ENCODE measurements at regions not wholly inside any gene's neighbourhood (a gene's known extent, or its start where the extent isn't known, plus 50 kb on each side); places are given as distances from the start of the nearest gene placed in this dataset.

GRCh38 chr13:73599232-73600128, 534.7 kb downstream of the KLF12 start:
- H3K79me2 ChIP-seq (ENCODE audit: insufficient read depth, low read length) = no peaks in the 10 kb centered on the region
- H2AFZ ChIP-seq (ENCODE audit: low read depth, low read length, poor library complexity, severe bottlenecking) = no peak overlapping the region
- BruUV-seq (replicated peaks) = no TSS peak
- no peak overlapping the region for H3K27ac ChIP-seq (ENCODE audit: low read depth, low read length)
- CTCF ChIA-PET = no interaction called here
- POLR2A ChIA-PET = no interaction called here
- no peak overlapping the region for H3K9ac ChIP-seq (ENCODE audit: low read length)
- H3K4me1 ChIP-seq (ENCODE audit: control insufficient read depth in 1 of 2, insufficient read depth in 2 of 2, low read length in 2 of 2) = no peaks in the 10 kb centered on the region
- no peaks in the 10 kb centered on the region for H4K20me1 ChIP-seq (ENCODE audit: insufficient read depth)
- no peaks in the 10 kb centered on the region for H3K36me3 ChIP-seq (ENCODE audit: control insufficient read depth in 1 of 2, insufficient read depth in 2 of 2, low read length in 2 of 2)
- no peaks in the 10 kb centered on the region; the same call in 1 of the 2 replicates for H3K9me2 ChIP-seq (ENCODE audit: insufficient read depth)
- no peak overlapping the region for H3K4me2 ChIP-seq (ENCODE audit: low read length)
- no peak overlapping the region for H3K4me3 ChIP-seq (replicated peaks in 1 of 2; ENCODE audit: low read depth in 1 of 2, low read length in 2 of 2)
- TF ChIP-seq SIN3A (IDR thresholded peaks at IDR 0.05; ENCODE audit: low read depth) (no peak), YY1 (IDR thresholded peaks at IDR 0.05; ENCODE audit: extremely low read depth, insufficient replicate concordance, low read depth, low read length) (no peak), REST (IDR thresholded peaks at IDR 0.05; ENCODE audit: low read depth) (no peak), ZNF274 (IDR thresholded peaks at IDR 0.05; ENCODE audit: low read depth, low read length) (no peak), EZH2 (IDR thresholded peaks at IDR 0.05) (no peak), TCF7L2 (IDR thresholded peaks at IDR 0.05; ENCODE audit: borderline replicate concordance, extremely low read depth, insufficient read depth, insufficient read length) (no peak), RAD21 (IDR thresholded peaks at IDR 0.05; ENCODE audit: low read depth) (no peak), JUND (IDR thresholded peaks at IDR 0.05) (no peak), POLR2AphosphoS5 (IDR thresholded peaks at IDR 0.05; ENCODE audit: low read depth, low read length) (no peak), CBX3 (IDR thresholded peaks at IDR 0.05; ENCODE audit: low read depth) (no peak), EZH2phosphoT487 (IDR thresholded peaks at IDR 0.05; ENCODE audit: borderline replicate concordance) (no peak), ATF3 (IDR thresholded peaks at IDR 0.05) (no peak), FOSL1 (IDR thresholded peaks at IDR 0.05; ENCODE audit: low read depth) (no peak), MAX (IDR thresholded peaks at IDR 0.05) (no peak), ZFX (IDR thresholded peaks at IDR 0.05) (no peak), POLR2A (IDR thresholded peaks at IDR 0.05; ENCODE audit: borderline replicate concordance, extremely low read depth, insufficient read depth, insufficient read length) (no peak)
- ATAC-seq (no peak), DNase-seq (ENCODE audit: low read depth, low spot score) (no peak)
- RAD21 ChIA-PET (ENCODE audit: low non-redundant PET in 1 of 2, low total read pairs in 2 of 2, uncharacterized antibody in 2 of 2, unreplicated experiment in 2 of 2) = no interaction called here
- no peaks in the 10 kb centered on the region for H3K27me3 ChIP-seq (ENCODE audit: insufficient read depth, low read length)
- intact Hi-C loops (cut with micrococcal nuclease) = no loop called here
- no peaks in the 10 kb centered on the region for H3K9me3 ChIP-seq (ENCODE audit: control insufficient read depth in 1 of 2, insufficient read depth in 1 of 2, low read depth in 1 of 2, low read length in 2 of 2)

Data from HCT116 (cell line).